GM12878 (cell line): ENCODE measurements at regions not wholly inside any gene's neighbourhood (a gene's known extent, or its start where the extent isn't known, plus 50 kb on each side); places are given as distances from the start of the nearest gene placed in this dataset.

ENCODE experiments used
- ATAC-seq: fragments of 200-7000 bp; cut with Tn5 transposase; 3 replicates; pipeline ENCODE4 v1.9.1; 2020; ENCODE audit warnings: mild to moderate bottlenecking, moderate library complexity
- BruUV-seq: library from RNA; stranded (reverse); fragments of 400-500 nt; replicated peaks from 2 replicates; lab custom pipeline; 2021; lab: Mats Ljungman, UMichigan
- CTCF ChIA-PET: fragments of 300-600 bp; sonication (Branson Sonifier 250); formaldehyde crosslinking; extraction: SDS; loops from one replicate; lab custom pipeline; 2021; ENCODE audit warnings: inconsistent platforms; lab: Yijun Ruan, JAX
- POLR2A ChIA-PET: fragments of 350-600 bp; formaldehyde crosslinking; extraction: SDS; loops from one replicate; lab custom pipeline; 2021; ENCODE audit warnings: inconsistent platforms; lab: Charles Lee
- RAD21 ChIA-PET: fragments of 300-600 bp; sonication (Branson Sonifier 250); formaldehyde crosslinking; loops from one replicate; lab custom pipeline; 2023; ENCODE audit warnings: antibody characterized with exemption; ENCODE audit not compliant: unreplicated experiment; lab: Charles Lee
- SMC1A ChIA-PET: fragments of 300-600 bp; sonication (Branson Sonifier 250); formaldehyde crosslinking; loops from one replicate; lab custom pipeline; 2023; ENCODE audit not compliant: unreplicated experiment, uncharacterized antibody; lab: Charles Lee
- DNase-seq: peaks from one replicate; pipeline ENCODE4 v3.0.0-alpha.2; 2011; ENCODE audit warnings: low read depth, low spot score
- FAIRE-seq: peaks from 3 replicates; lab custom pipeline; 2011; peaks lifted over from hg19 to GRCh38; lab: Jason Lieb, UNC
- H2AFZ ChIP-seq: 2 replicates; pipeline ENCODE4 v1.6.0; 2011; ENCODE audit warnings: low read depth, low read length, control low read depth; ENCODE audit not compliant: control insufficient read depth
- H3K27ac ChIP-seq: 2 replicates; pipeline ENCODE4 v1.5.1; 2011; ENCODE audit warnings: control low read depth; ENCODE audit not compliant: control insufficient read depth, insufficient read depth
- H3K27me3 ChIP-seq, 2 experiments: replicated peaks in 1 of 2; 2 replicates each; pipeline versions ENCODE4 v1.6.0 to v1.6.1; 2011; ENCODE audit warnings: low read length in 1 of 2; ENCODE audit not compliant: control insufficient read depth in 2 of 2, insufficient read depth in 2 of 2
- H3K36me3 ChIP-seq, 2 experiments: 2 replicates each; pipeline ENCODE4 v1.5.1; 2011; ENCODE audit warnings: low read length in 1 of 2; ENCODE audit not compliant: control insufficient read depth in 2 of 2, insufficient read depth in 2 of 2
- H3K4me1 ChIP-seq: 2 replicates; pipeline ENCODE4 v1.6.1; 2011; ENCODE audit warnings: mild to moderate bottlenecking, low read length, moderate library complexity, mixed read lengths; ENCODE audit not compliant: control insufficient read depth, insufficient read depth
- H3K4me2 ChIP-seq: 2 replicates; pipeline ENCODE4 v1.6.0; 2011; ENCODE audit warnings: control low read depth; ENCODE audit not compliant: control insufficient read depth, insufficient read depth
- H3K4me3 ChIP-seq: fragments of 200-600 bp; sonication (generic); 2 replicates; pipeline ENCODE4 v1.5.1; 2016
- H3K79me2 ChIP-seq: 2 replicates; pipeline ENCODE4 v1.6.0; 2011; ENCODE audit warnings: low read length; ENCODE audit not compliant: control insufficient read depth, insufficient read depth
- H3K9ac ChIP-seq: 2 replicates; pipeline ENCODE4 v1.8.0; 2011; ENCODE audit warnings: low read length, control low read depth, mixed read lengths; ENCODE audit not compliant: control insufficient read depth, insufficient read depth
- H3K9me3 ChIP-seq: replicated peaks from 3 replicates; pipeline ENCODE4 v1.5.1; 2011; ENCODE audit warnings: mild to moderate bottlenecking, low read length; ENCODE audit not compliant: control insufficient read depth, insufficient read depth
- H4K20me1 ChIP-seq: 2 replicates; pipeline ENCODE4 v1.6.0; 2011; ENCODE audit not compliant: control insufficient read depth, insufficient read depth
- EZH2 ChIP-seq: IDR thresholded peaks from 2 replicates; pipeline ENCODE4 v1.6.1; 2012; ENCODE audit warnings: low read depth, mild to moderate bottlenecking, control low read depth, inconsistent platforms, low read length, borderline replicate concordance; ENCODE audit not compliant: control insufficient read depth
- HCFC1 ChIP-seq: fragments of 150-350 bp; IDR thresholded peaks from 2 replicates; pipeline ENCODE4 v1.6.1; 2014; ENCODE audit warnings: low read length
- MEF2A ChIP-seq: IDR thresholded peaks from 2 replicates; pipeline ENCODE4 v1.6.1; 2011; ENCODE audit warnings: low read depth, mild to moderate bottlenecking, low read length, moderate library complexity; ENCODE audit not compliant: insufficient read depth
- MYB ChIP-seq: fragments of 150-350 bp; IDR thresholded peaks from 2 replicates; pipeline ENCODE4 v1.6.1; 2014; ENCODE audit warnings: mild to moderate bottlenecking, low read depth, low read length, borderline replicate concordance
- NBN ChIP-seq: fragments of 450-650 bp; IDR thresholded peaks from 2 replicates; pipeline ENCODE4 v1.6.1; 2016
- NFYA ChIP-seq: IDR thresholded peaks from 2 replicates; pipeline ENCODE4 v1.6.1; 2011; ENCODE audit warnings: low read depth, mild to moderate bottlenecking, low read length, improper control_type of control experiment, borderline replicate concordance
- PKNOX1 ChIP-seq: fragments of 450-650 bp; IDR thresholded peaks from 2 replicates; pipeline ENCODE4 v1.6.1; 2016; ENCODE audit warnings: mild to moderate bottlenecking
- POLR2AphosphoS2 ChIP-seq: IDR thresholded peaks from 2 replicates; pipeline ENCODE4 v1.6.1; 2011; ENCODE audit warnings: low read depth, mild to moderate bottlenecking, low read length, improper control_type of control experiment, moderate library complexity
- RFX5 ChIP-seq: IDR thresholded peaks from 2 replicates; pipeline ENCODE4 v1.6.1; 2011; ENCODE audit warnings: low read depth, low read length, improper control_type of control experiment
- SPI1 ChIP-seq: IDR thresholded peaks from 2 replicates; pipeline ENCODE4 v1.6.1; 2011; ENCODE audit warnings: low read depth, mild to moderate bottlenecking, low read length, moderate library complexity, borderline replicate concordance; ENCODE audit not compliant: insufficient read depth
- TBL1XR1 ChIP-seq: IDR thresholded peaks from 2 replicates; pipeline ENCODE4 v1.6.1; 2012; ENCODE audit warnings: low read depth, low read length, improper control_type of control experiment
- YY1 ChIP-seq: IDR thresholded peaks from 2 replicates; pipeline ENCODE4 v1.6.1; 2011; ENCODE audit warnings: low read depth, mild to moderate bottlenecking, low read length
- ZBED1 ChIP-seq: IDR thresholded peaks from 2 replicates; pipeline ENCODE4 v1.6.1; 2016; ENCODE audit warnings: borderline replicate concordance
- in situ Hi-C: fragments of 300-500 bp; cut with MboI; formaldehyde crosslinking; loops from 9 replicates; pipeline ENCODE4 v1.14.3; 2018; ENCODE audit warnings: mixed read lengths
- intact Hi-C: fragments of 100-400 bp; cut with micrococcal nuclease; formaldehyde crosslinking; loops from one replicate; pipeline ENCODE4 v1.14.2; 2022; ENCODE audit not compliant: unreplicated experiment
- TF ChIP-seq, protein P1 (sequence below): IDR thresholded peaks from 2 replicates; pipeline ENCODE4 v1.6.1; 2012; ENCODE audit warnings: low read length, inconsistent platforms
- TF ChIP-seq, protein P2 (sequence below): fragments of 450-650 bp; IDR thresholded peaks from 2 replicates; pipeline ENCODE4 v1.6.1; 2017; ENCODE audit warnings: mild to moderate bottlenecking, moderate library complexity
- TF ChIP-seq, protein P3 (sequence below): IDR thresholded peaks from 2 replicates; pipeline ENCODE4 v1.6.1; 2012; ENCODE audit warnings: low read depth, low read length, improper control_type of control experiment

DNA sequence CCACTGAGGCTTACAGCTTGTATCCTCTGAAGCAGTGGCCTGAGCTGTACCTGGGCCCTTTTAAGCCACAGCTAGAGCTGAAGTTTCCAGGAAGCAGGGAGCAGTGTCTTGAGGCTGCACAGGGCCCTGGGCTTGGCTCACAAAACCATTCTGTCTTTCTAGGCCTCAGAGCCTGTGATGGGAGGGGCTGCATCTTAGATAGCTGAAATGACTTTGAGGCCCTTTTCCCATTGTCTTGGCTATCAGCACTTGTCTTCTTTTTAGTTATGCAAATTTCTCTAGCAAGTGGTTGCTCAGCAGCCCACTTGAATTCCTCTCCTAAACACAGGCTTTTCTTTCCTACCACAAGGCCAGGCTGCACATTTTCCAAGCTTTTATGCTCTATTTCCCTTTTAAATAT lies 864.2 kb downstream of the REEP3 start:
- ATAC-seq (no peak), DNase-seq (no peak), FAIRE-seq (no peak)
- Histone ChIP-seq H3K9ac (no peak overlapping the region), H3K4me2 (no peak overlapping the region), H3K4me3 (no peak overlapping the region), H3K36me3 (no peaks in the 10 kb centered on the region), H3K4me1 (no peaks in the 10 kb centered on the region), H3K79me2 (no peaks in the 10 kb centered on the region), H3K27ac (no peak overlapping the region), H3K27me3 (no peaks in the 10 kb centered on the region), H3K9me3 (no peaks in the 10 kb centered on the region), H2AFZ (no peak overlapping the region), H4K20me1 (no peaks in the 10 kb centered on the region)
- no peak for TF ChIP-seq ZBED1
- TF ChIP-seq, protein P1, sequence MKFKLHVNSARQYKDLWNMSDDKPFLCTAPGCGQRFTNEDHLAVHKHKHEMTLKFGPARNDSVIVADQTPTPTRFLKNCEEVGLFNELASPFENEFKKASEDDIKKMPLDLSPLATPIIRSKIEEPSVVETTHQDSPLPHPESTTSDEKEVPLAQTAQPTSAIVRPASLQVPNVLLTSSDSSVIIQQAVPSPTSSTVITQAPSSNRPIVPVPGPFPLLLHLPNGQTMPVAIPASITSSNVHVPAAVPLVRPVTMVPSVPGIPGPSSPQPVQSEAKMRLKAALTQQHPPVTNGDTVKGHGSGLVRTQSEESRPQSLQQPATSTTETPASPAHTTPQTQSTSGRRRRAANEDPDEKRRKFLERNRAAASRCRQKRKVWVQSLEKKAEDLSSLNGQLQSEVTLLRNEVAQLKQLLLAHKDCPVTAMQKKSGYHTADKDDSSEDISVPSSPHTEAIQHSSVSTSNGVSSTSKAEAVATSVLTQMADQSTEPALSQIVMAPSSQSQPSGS = no peak
- TF ChIP-seq, protein P2, sequence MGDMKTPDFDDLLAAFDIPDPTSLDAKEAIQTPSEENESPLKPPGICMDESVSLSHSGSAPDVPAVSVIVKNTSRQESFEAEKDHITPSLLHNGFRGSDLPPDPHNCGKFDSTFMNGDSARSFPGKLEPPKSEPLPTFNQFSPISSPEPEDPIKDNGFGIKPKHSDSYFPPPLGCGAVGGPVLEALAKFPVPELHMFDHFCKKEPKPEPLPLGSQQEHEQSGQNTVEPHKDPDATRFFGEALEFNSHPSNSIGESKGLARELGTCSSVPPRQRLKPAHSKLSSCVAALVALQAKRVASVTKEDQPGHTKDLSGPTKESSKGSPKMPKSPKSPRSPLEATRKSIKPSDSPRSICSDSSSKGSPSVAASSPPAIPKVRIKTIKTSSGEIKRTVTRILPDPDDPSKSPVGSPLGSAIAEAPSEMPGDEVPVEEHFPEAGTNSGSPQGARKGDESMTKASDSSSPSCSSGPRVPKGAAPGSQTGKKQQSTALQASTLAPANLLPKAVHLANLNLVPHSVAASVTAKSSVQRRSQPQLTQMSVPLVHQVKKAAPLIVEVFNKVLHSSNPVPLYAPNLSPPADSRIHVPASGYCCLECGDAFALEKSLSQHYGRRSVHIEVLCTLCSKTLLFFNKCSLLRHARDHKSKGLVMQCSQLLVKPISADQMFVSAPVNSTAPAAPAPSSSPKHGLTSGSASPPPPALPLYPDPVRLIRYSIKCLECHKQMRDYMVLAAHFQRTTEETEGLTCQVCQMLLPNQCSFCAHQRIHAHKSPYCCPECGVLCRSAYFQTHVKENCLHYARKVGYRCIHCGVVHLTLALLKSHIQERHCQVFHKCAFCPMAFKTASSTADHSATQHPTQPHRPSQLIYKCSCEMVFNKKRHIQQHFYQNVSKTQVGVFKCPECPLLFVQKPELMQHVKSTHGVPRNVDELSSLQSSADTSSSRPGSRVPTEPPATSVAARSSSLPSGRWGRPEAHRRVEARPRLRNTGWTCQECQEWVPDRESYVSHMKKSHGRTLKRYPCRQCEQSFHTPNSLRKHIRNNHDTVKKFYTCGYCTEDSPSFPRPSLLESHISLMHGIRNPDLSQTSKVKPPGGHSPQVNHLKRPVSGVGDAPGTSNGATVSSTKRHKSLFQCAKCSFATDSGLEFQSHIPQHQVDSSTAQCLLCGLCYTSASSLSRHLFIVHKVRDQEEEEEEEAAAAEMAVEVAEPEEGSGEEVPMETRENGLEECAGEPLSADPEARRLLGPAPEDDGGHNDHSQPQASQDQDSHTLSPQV = no peak
- TF ChIP-seq TBL1XR1 = no peak
- no peak for TF ChIP-seq PKNOX1
- no peak for TF ChIP-seq MYB
- TF ChIP-seq RFX5 = no peak
- TF ChIP-seq NFYA = no peak
- no peak for TF ChIP-seq MEF2A
- TF ChIP-seq, protein P3, sequence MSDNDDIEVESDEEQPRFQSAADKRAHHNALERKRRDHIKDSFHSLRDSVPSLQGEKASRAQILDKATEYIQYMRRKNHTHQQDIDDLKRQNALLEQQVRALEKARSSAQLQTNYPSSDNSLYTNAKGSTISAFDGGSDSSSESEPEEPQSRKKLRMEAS = no peak
- no peak for TF ChIP-seq YY1
- TF ChIP-seq SPI1 = no peak
- TF ChIP-seq EZH2 = no peak
- TF ChIP-seq POLR2AphosphoS2 = no peak
- no peak for TF ChIP-seq HCFC1
- TF ChIP-seq NBN = no peak
- BruUV-seq = no TSS peak
- CTCF ChIA-PET = no interaction called here
- RAD21 ChIA-PET = no interaction called here
- in situ Hi-C loops (no loop called here), intact Hi-C loops (no loop called here)
- POLR2A ChIA-PET = no interaction called here
- SMC1A ChIA-PET = no interaction called here
